ENCODE measurements at regions not wholly inside any gene's neighbourhood (a gene's known extent, or its start where the extent isn't known, plus 50 kb on each side); places are given as distances from the start of the nearest gene placed in this dataset.

DNA sequence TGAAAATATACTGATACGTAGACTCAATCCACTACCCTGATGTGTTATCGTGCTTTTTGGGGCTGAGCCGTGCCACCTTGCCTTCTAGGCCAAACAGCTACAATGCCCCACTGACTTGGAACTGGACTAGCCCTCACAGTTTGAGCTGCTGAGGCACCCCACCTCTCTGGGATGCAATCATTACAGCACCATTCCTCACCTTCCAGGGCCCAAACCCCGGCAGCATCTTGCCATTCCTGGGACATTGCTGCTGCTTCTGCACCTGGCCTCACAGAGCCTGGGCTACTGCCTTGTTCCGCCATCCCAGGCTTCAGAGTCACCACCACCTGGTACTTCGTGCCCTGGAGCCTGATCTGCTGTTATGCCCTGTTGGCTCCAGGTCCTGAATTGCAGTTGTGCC lies 89.5 kb upstream of the SNCAIP start:
- POLR2A ChIA-PET: no interaction called here
- Mint-ChIP-seq H3K4me3 (no peak overlapping the region), H3K36me3 (ENCODE audit: low read depth) (no peaks in the 10 kb centered on the region), H3K27me3 (peaks cover 2% of the 10 kb centered on the region), H3K9me3 (peaks cover 1% of the 10 kb centered on the region), H3K27ac (no peak overlapping the region), H3K4me1 (ENCODE audit: low read depth) (no peaks in the 10 kb centered on the region)
- ATAC-seq: no peak
- intact Hi-C loops (cut with micrococcal nuclease): no loop called here
- TF ChIP-seq, protein P1, sequence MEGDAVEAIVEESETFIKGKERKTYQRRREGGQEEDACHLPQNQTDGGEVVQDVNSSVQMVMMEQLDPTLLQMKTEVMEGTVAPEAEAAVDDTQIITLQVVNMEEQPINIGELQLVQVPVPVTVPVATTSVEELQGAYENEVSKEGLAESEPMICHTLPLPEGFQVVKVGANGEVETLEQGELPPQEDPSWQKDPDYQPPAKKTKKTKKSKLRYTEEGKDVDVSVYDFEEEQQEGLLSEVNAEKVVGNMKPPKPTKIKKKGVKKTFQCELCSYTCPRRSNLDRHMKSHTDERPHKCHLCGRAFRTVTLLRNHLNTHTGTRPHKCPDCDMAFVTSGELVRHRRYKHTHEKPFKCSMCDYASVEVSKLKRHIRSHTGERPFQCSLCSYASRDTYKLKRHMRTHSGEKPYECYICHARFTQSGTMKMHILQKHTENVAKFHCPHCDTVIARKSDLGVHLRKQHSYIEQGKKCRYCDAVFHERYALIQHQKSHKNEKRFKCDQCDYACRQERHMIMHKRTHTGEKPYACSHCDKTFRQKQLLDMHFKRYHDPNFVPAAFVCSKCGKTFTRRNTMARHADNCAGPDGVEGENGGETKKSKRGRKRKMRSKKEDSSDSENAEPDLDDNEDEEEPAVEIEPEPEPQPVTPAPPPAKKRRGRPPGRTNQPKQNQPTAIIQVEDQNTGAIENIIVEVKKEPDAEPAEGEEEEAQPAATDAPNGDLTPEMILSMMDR (IDR thresholded peaks at IDR 0.05): no peak
- no peak for DNase-seq
- CTCF ChIA-PET: no interaction called here

DNA sequence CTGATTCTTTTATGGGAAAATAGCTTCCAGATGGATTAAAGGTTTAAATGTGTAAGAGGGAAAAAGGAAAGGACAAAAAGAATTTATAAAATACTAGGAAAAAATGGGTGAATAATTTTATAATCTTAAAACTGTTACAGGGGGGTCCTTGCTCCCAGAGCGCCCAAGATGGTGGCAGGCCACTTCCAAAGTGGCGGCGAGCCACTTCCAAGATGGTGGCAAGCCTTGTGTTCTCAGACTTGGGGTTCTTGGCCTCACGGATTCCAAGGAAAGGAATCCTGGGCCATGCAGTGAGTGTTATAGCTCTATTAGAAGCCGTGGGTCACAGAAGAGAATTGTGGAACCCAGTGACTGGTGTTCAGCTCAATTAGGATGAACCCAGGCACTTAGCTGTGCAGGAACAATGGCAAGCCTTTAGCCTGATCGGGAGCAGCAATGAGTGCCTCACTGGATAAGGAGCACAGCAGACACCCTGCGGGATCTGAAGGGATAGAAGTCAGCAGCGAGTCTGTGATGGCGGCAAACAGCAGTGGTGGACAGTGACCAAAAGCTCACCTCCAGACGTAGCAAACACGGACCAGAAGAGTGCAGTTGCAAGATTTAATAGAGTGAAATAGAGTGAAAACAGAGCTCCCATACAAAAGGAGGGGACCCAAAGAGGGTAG lies 83.2 kb upstream of the SNCAIP start:
- H3K27me3 Mint-ChIP-seq: no peaks in the 10 kb centered on the region
- ChIA-PET POLR2A (no interaction called here), CTCF (no interaction called here)
- no peaks in the 10 kb centered on the region for H3K36me3 Mint-ChIP-seq (ENCODE audit: low read depth)
- no peak overlapping the region for H3K27ac Mint-ChIP-seq
- peaks cover 4% of the 10 kb centered on the region for H3K9me3 Mint-ChIP-seq
- intact Hi-C loops (cut with micrococcal nuclease): no loop called here
- no peaks in the 10 kb centered on the region for H3K4me1 Mint-ChIP-seq (ENCODE audit: low read depth)
- no peak overlapping the region for H3K4me3 Mint-ChIP-seq
- ATAC-seq: no peak
- TF ChIP-seq, protein P1 (IDR thresholded peaks at IDR 0.05): no peak
- no peak for DNase-seq

GRCh38 chr5:122229551-122229950 lies 82.5 kb upstream of the SNCAIP start:
- POLR2A ChIA-PET: no interaction called here

GRCh38 chr5:122236270-122237040 lies 75.6 kb upstream of the SNCAIP start:
- Mint-ChIP-seq H3K4me3 (no peak overlapping the region), H3K27ac (no peak overlapping the region), H3K27me3 (no peaks in the 10 kb centered on the region), H3K9me3 (peaks cover 4% of the 10 kb centered on the region), H3K36me3 (ENCODE audit: low read depth) (no peaks in the 10 kb centered on the region), H3K4me1 (ENCODE audit: low read depth) (no peaks in the 10 kb centered on the region)
- TF ChIP-seq, protein P1 (IDR thresholded peaks at IDR 0.05): no peak
- intact Hi-C loops (cut with micrococcal nuclease): no loop called here
- no peak for ATAC-seq
- no peak for DNase-seq
- ChIA-PET CTCF (no interaction called here), POLR2A (interaction anchor here (0.6 kb wide), 1 partner anchor 863 kb away, joined by 5 read pairs; no protein-coding TSS in a partner anchor)

More at GRCh38 chr5:122229551-122229950, 82.5 kb upstream of the SNCAIP start:
- TF ChIP-seq, protein P1 (IDR thresholded peaks at IDR 0.05): no peak
- H3K9me3 Mint-ChIP-seq: peaks cover 4% of the 10 kb centered on the region
- intact Hi-C loops (cut with micrococcal nuclease): no loop called here
- ATAC-seq (no peak), DNase-seq (no peak)
- H3K27me3 Mint-ChIP-seq: no peaks in the 10 kb centered on the region
- no peak overlapping the region for H3K27ac Mint-ChIP-seq
- H3K36me3 Mint-ChIP-seq (ENCODE audit: low read depth): no peaks in the 10 kb centered on the region
- no peaks in the 10 kb centered on the region for H3K4me1 Mint-ChIP-seq (ENCODE audit: low read depth)
- no peak overlapping the region for H3K4me3 Mint-ChIP-seq
- CTCF ChIA-PET: no interaction called here

- Mint-ChIP-seq H3K27ac (no peak overlapping the region), H3K27me3 (no peaks in the 10 kb centered on the region), H3K4me1 (ENCODE audit: low read depth) (no peaks in the 10 kb centered on the region), H3K9me3 (no peaks in the 10 kb centered on the region), H3K4me3 (no peak overlapping the region), H3K36me3 (ENCODE audit: low read depth) (no peaks in the 10 kb centered on the region)
- POLR2A ChIA-PET: no interaction called here
- TF ChIP-seq, protein P1 (IDR thresholded peaks at IDR 0.05): no peak
- ATAC-seq (no peak), DNase-seq (no peak)
- CTCF ChIA-PET: no interaction called here
- intact Hi-C loops (cut with micrococcal nuclease): no loop called here
Observed at GRCh38 chr5:122237906-122238305, 74.1 kb upstream of the SNCAIP start.

All from activated CD8-positive, alpha-beta T cell treated with anti-CD3 and anti-CD28 coated beads for 36 hours (primary cell).